Natural killer cell treated with Interleukin-12 subunit alpha and Interleukin-12 subunit beta and Interleukin-15 and Interleukin-18, amount 100 ng/mL, for 72 hours (primary cell): ENCODE measurements at regions not wholly inside any gene's neighbourhood (a gene's known extent, or its start where the extent isn't known, plus 50 kb on each side); places are given as distances from the start of the nearest gene placed in this dataset.

ENCODE experiments used
- ATAC-seq, 2 donors: fragments of 150-1000 bp; cut with Tn5 transposase in 1 of 2; sonication (Bioruptor Pico), chemical (Tn5 transposase) in 1 of 2; 2 replicates each; pipeline ENCODE4 v1.10.0; 2021
- DNase-seq: peaks from one replicate; pipeline ENCODE4 v3.0.0; 2022; ENCODE audit warnings: low spot score
- H3K27ac Mint-ChIP-seq, 2 donors: 1 replicate in 1 of 2; 2 replicates in 1 of 2; pipeline ENCODE4 v1.8.0; 2022; ENCODE audit warnings: mixed read lengths in 2 of 2, mild to moderate bottlenecking in 1 of 2, moderate library complexity in 1 of 2
- H3K27me3 Mint-ChIP-seq, 2 donors: 1 replicate in 1 of 2; 2 replicates in 1 of 2; pipeline ENCODE4 v1.8.0; 2022; ENCODE audit warnings: mixed read lengths in 2 of 2
- H3K36me3 Mint-ChIP-seq: one replicate; pipeline ENCODE4 v1.8.0; 2022; ENCODE audit warnings: mixed read lengths
- H3K4me1 Mint-ChIP-seq, 2 donors: 1 replicate in 1 of 2; 2 replicates in 1 of 2; pipeline ENCODE4 v1.8.0; 2022; ENCODE audit warnings: low read depth in 2 of 2, mixed read lengths in 2 of 2, mild to moderate bottlenecking in 1 of 2
- H3K4me3 Mint-ChIP-seq: one replicate; pipeline ENCODE4 v1.8.0; 2022; ENCODE audit warnings: mixed read lengths
- H3K9me3 Mint-ChIP-seq: 2 replicates; pipeline ENCODE4 v1.8.0; 2022; ENCODE audit warnings: mixed read lengths

DNA sequence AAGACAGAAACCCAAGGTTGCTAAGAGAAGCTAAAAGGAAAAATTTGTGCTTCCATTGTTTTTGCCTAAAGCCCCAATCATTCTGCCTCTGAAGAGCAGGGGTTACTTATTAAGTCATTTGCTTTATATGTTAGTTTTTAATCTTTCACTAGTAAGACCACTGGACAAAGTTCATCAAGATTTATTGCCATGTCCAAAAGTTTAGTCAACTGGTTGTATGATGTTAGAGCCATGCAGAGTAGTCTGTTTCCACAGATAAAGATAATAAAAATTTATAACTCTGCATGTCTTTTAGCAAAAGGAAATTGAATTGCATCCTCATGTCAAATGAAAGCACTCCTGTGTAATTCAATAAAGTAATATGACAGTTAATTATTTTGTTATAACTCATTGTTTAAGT, 75.8 kb upstream of the PRKG2 start:
- no peaks in the 10 kb centered on the region for H3K4me1 Mint-ChIP-seq
- no peak overlapping the region for H3K4me3 Mint-ChIP-seq
- H3K27ac Mint-ChIP-seq = no peak overlapping the region
- ATAC-seq (no peak), DNase-seq (no peak)
- H3K27me3 Mint-ChIP-seq = no peaks in the 10 kb centered on the region
- H3K9me3 Mint-ChIP-seq = no peaks in the 10 kb centered on the region
- no peaks in the 10 kb centered on the region for H3K36me3 Mint-ChIP-seq

DNA sequence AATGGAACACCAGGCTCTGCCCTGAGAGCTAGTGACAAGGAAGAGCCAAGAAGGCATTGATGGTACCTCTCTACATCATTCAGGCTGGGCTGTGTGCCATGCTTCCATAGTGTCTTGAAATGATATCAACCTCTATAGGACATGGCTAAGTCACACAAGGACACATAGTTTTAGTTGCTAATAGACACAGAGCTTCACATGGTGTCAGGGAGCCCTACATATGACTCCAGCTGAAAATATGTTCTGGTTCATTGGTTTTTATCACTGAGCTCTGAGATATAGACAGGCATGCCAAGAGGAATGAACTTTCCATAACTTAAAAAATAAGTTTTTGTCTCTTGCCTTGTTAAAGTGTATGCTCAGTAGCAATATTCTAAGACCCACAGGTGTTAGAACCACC, 72.1 kb upstream of the PRKG2 start:
- ATAC-seq (no peak), DNase-seq (no peak)
- H3K9me3 Mint-ChIP-seq = peaks cover 2% of the 10 kb centered on the region
- H3K4me1 Mint-ChIP-seq = no peaks in the 10 kb centered on the region
- no peaks in the 10 kb centered on the region for H3K36me3 Mint-ChIP-seq
- no peak overlapping the region for H3K27ac Mint-ChIP-seq
- H3K4me3 Mint-ChIP-seq = no peak overlapping the region
- H3K27me3 Mint-ChIP-seq = peaks cover 0 to 7% of the 10 kb centered on the region in 2 donors

DNA sequence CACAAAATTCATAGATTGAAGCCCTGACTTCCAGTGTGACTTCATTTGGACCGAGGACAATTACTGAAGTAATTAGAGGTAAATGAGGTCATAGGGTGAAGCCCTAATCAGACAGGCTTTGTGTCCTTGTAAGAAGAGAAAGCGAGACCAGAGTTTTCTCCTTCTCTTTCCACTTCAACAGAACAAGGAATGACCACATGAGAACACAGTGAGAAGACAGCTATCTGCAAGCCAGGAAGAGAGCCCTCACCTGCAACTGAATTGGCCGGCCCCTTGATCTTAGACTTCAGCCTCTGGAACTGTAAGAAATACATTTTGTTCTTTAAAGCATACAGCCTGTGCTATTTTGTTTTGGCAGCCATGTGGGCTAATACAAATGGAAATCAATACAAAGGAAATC, 67.1 kb upstream of the PRKG2 start:
- ATAC-seq = no peak
- Mint-ChIP-seq H3K27me3 (peaks cover 0 to 7% of the 10 kb centered on the region in 2 donors), H3K9me3 (peaks cover 2% of the 10 kb centered on the region)

DNA sequence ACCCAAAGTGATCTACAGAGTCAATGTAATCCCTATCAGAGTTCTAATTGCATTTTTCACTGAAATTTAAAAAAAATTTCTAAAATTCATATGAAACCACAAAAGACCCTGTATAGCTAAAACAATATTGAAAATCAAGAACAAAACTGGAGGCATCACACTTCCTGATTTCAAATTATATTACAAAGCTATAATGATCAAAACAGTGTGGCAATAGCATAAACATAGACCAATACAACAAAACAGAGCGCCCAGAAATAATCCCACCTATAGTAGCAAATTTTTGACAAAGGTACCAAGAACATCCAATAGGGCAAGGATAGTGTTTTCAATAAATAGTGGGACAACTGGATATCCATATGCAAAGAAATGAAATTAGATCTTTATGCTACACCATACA, 59.4 kb upstream of the PRKG2 start:
- ATAC-seq = no peak
- no peak overlapping the region for H3K27ac Mint-ChIP-seq
- peaks cover 5% of the 10 kb centered on the region for H3K36me3 Mint-ChIP-seq
- no peaks in the 10 kb centered on the region for H3K4me1 Mint-ChIP-seq
- no peak overlapping the region for H3K4me3 Mint-ChIP-seq
- H3K27me3 Mint-ChIP-seq = no peaks in the 10 kb centered on the region
- DNase-seq = no peak
- H3K9me3 Mint-ChIP-seq = peaks cover 3% of the 10 kb centered on the region

More for the DNA sequence above, 67.1 kb upstream of the PRKG2 start:
- Mint-ChIP-seq H3K36me3 (no peaks in the 10 kb centered on the region), H3K4me1 (no peaks in the 10 kb centered on the region), H3K4me3 (no peak overlapping the region), H3K27ac (no peak overlapping the region)
- no peak for DNase-seq

DNA sequence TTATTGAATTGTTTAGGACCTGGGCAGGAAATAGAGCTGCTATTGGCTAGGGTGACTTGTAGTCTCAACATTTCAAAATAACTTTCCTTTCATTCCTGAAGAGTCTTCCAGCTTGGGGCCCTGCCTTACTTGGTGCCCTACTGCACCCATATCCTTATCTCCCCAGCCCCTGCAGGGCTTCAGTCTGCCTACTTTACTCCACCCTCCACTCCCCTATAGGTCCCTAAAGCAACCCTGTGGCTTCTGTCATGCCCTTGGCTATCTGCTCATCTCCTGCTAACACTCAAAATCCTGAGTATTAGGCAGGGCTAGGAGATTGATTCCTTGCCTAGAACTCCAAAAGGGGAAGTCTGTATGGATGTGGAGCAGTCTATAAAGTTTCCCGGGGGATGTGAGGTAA, 57.6 kb upstream of the PRKG2 start:
- Mint-ChIP-seq H3K4me3 (no peak overlapping the region), H3K4me1 (no peaks in the 10 kb centered on the region), H3K36me3 (peaks cover 6% of the 10 kb centered on the region), H3K27ac (no peak overlapping the region), H3K27me3 (no peaks in the 10 kb centered on the region), H3K9me3 (peaks cover 3% of the 10 kb centered on the region)
- DNase-seq (no peak), ATAC-seq (no peak)
